ENCODE measurements at regions not wholly inside any gene's neighbourhood (a gene's known extent, or its start where the extent isn't known, plus 50 kb on each side); places are given as distances from the start of the nearest gene placed in this dataset.

DNA sequence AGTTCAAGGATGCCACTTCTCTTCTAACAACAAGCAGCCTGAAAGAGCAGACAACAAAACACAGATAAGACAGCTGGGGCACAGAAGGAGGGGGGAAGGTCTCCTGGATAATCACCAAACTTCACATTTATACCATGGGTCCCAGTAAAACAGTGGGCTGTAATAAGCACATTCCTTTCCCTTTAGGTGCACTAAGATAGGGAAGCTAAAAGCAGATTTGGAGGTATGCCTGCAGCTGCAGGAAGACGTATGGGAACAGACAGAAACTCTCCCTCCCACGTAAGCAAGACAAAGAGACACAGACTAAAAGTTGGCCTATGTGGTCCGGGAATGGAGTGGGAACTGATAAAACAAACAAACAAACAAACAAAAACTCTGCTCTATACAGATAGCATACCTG lies 612.1 kb downstream of the MRPL39 start:
- TF ChIP-seq CTCF (IDR thresholded peaks at IDR 0.05; ENCODE audit: low read depth, low read length, missing control alignments) = no peak
- no peak for DNase-seq (ENCODE audit: low read depth)

GRCh38 chr21:24994717-24995116 lies 612.6 kb downstream of the MRPL39 start:
- in situ Hi-C loops (cut with HindIII; ENCODE audit: low sequenced_read_pairs) = no loop called here
- TF ChIP-seq CTCF (IDR thresholded peaks at IDR 0.05; ENCODE audit: low read depth, low read length, missing control alignments) = no peak
- DNase-seq (ENCODE audit: low read depth) = no peak
- no peak overlapping the region for H3K4me3 ChIP-seq (ENCODE audit: low read depth, low read length)

More for the DNA sequence above, 612.1 kb downstream of the MRPL39 start:
- in situ Hi-C loops (cut with HindIII; ENCODE audit: low sequenced_read_pairs) = no loop called here
- H3K4me3 ChIP-seq (ENCODE audit: low read depth, low read length) = no peak overlapping the region

DNA sequence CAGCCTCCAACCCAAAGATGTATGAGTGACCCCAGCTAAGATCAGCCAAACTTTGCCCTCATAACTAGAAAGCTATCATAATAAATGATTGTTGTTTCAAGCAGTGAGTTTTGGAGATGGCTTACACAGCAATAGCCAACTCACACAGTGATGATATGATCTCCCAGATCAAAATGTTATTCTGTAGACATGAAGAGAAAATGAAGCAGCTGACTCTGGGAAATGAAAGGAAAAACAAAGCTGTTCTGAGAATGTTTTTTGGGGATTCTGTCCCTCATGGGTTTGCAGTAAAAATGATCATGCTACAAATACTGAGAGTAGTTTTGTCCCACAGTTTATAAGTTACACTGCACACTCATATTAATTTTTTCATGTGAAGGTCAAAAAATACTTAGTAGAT lies 617.8 kb downstream of the MRPL39 start:
- no peak overlapping the region for H3K4me3 ChIP-seq (ENCODE audit: low read depth, low read length)
- no peak for DNase-seq (ENCODE audit: low read depth)
- in situ Hi-C loops (cut with HindIII; ENCODE audit: low sequenced_read_pairs) = no loop called here
- TF ChIP-seq CTCF (IDR thresholded peaks at IDR 0.05; ENCODE audit: low read depth, low read length, missing control alignments) = no peak

GRCh38 chr21:24988941-24989340 lies 618.3 kb downstream of the MRPL39 start:
- in situ Hi-C loops (cut with HindIII; ENCODE audit: low sequenced_read_pairs) = no loop called here
- no peak overlapping the region for H3K4me3 ChIP-seq (ENCODE audit: low read depth, low read length)
- no peak for TF ChIP-seq CTCF (IDR thresholded peaks at IDR 0.05; ENCODE audit: low read depth, low read length, missing control alignments)
- DNase-seq (ENCODE audit: low read depth) = no peak

- H3K4me3 ChIP-seq (ENCODE audit: low read depth, low read length) = no peak overlapping the region
- no peak for TF ChIP-seq CTCF (IDR thresholded peaks at IDR 0.05; ENCODE audit: low read depth, low read length, missing control alignments)
- DNase-seq (ENCODE audit: low read depth) = no peak
- in situ Hi-C loops (cut with HindIII; ENCODE audit: low sequenced_read_pairs) = no loop called here
These were observed 631.0 kb downstream of the MRPL39 start for GRCh38 chr21:24976238-24976637.

GRCh38 chr21:24969068-24969467 lies 638.2 kb downstream of the MRPL39 start:
- in situ Hi-C loops (cut with HindIII; ENCODE audit: low sequenced_read_pairs) = no loop called here
- no peak for TF ChIP-seq CTCF (IDR thresholded peaks at IDR 0.05; ENCODE audit: low read depth, low read length, missing control alignments)
- no peak overlapping the region for H3K4me3 ChIP-seq (ENCODE audit: low read depth, low read length)
- DNase-seq (ENCODE audit: low read depth) = no peak
